ENCODE measurements at regions not wholly inside any gene's neighbourhood (a gene's known extent, or its start where the extent isn't known, plus 50 kb on each side); places are given as distances from the start of the nearest gene placed in this dataset.
"Not testable (repeated sequence)": the region's sequence is repeated elsewhere in the genome, so short reads cannot be mapped to it uniquely, and the experiment has no call there.

DNA sequence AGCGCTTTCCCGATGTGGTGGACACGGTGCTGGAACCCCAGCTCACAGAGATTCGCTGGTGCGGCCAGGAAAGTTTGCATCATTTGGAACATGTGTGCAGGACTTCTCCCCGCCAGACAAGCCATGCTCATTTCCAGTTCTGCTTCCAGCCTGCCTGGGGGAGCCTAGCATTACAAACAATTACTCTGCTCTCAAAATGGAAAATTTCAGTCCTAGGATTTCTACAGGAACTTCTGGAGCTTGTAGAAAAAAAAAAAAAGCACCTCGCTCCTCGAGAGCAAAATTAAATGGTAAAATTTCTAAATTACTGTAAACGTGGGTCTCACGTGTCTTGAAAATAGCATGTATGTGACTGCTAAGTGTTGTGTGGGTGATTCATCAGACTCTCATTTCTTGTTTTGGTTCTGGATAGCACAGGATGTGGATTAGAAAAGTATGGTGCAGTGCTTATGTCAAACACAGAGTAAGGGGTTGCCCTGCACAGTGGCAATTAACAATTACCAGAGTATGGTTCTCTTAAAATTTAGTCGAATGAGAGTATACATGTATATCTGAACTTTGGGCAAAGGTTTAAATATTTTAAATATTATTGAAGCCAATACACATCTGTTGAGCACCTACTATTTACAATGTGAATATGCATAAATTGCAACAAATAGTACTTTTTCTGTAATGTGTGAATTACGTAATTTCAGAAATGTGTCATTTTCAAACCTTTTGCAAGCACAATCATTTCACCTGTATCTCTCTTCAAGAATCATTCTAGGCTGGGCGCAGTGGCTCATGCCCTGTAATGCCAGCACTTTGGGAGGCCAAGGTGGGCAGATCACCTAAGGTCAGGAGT, 61.8 kb upstream of the PTGFRN start:
- ChIA-PET POLR2A (ENCODE audit: low non-redundant PET) (no interaction called here), CTCF (interaction anchor here (0.7 kb wide), 1 partner anchor 26 kb away, joined by 4 read pairs; no protein-coding TSS in a partner anchor)
- no peak overlapping the region for H3K27ac ChIP-seq
- DNase-seq (ENCODE audit: low spot score): no peak
- no peak for TF ChIP-seq CTCF (conservative IDR thresholded peaks at IDR 0.05; ENCODE audit: low read depth)

- ChIA-PET CTCF (interaction anchor here (0.6 kb wide), 1 partner anchor 27 kb away, joined by 3 read pairs; no protein-coding TSS in a partner anchor), POLR2A (ENCODE audit: low non-redundant PET) (no interaction called here)
- H3K27ac ChIP-seq: no peak overlapping the region
- DNase-seq (ENCODE audit: low spot score): no peak
- TF ChIP-seq CTCF (conservative IDR thresholded peaks at IDR 0.05; ENCODE audit: low read depth): no peak
Observed at GRCh38 chr1:116850436-116850835, 59.3 kb upstream of the PTGFRN start.

DNA sequence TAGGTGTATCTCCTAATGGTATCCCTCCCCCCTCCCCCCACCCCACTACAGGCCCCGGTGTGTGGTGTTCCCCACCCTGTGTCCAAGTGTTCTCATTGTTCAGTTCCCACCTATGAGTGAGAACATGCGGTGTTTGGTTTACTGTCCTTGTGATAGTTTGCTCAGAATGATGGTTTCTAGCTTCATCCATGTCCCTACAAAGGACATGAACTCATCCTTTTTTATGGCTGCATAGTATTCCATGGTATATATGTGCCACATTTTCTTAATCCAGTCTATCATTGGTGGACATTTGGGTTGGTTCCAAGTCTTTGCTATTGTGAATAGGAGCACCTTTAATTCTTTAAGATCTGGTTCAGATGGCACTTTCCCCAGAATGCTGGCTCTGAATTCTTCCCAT, 58.5 kb upstream of the PTGFRN start:
- POLR2A ChIA-PET (ENCODE audit: low non-redundant PET); H3K27ac ChIP-seq; DNase-seq (ENCODE audit: low spot score); CTCF ChIA-PET: not testable (repeated sequence)

GRCh38 chr1:116851846-116852245, 57.9 kb upstream of the PTGFRN start:
- H3K27ac ChIP-seq: no peak overlapping the region
- CTCF ChIA-PET: no interaction called here
- no peak for DNase-seq (ENCODE audit: low spot score)
- no peak for TF ChIP-seq CTCF (conservative IDR thresholded peaks at IDR 0.05; ENCODE audit: low read depth)
- POLR2A ChIA-PET (ENCODE audit: low non-redundant PET): no interaction called here

- DNase-seq (ENCODE audit: low spot score): no peak
- POLR2A ChIA-PET (ENCODE audit: low non-redundant PET): no interaction called here
- no peak for TF ChIP-seq CTCF (conservative IDR thresholded peaks at IDR 0.05; ENCODE audit: low read depth)
Observed at GRCh38 chr1:116852367-116852766, 57.3 kb upstream of the PTGFRN start.

DNA sequence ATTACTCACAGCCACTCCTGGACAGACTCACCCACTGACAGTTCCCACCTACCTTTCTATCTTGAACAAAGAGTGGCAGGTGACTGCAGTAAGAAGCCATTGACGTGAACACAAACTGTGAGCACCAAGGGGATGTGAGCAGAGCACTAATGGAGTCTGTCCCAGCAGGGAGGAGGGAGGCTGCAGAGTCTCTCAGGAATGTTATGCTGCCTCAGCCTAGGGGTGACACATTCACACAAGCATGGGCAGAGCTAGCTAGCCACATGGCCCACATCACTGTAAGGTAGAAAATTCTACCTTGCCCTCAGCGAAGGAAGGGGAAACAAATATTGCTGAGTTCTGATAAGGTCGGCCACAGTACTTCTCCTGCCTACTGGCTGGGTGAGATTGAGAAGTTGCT, 56.8 kb upstream of the PTGFRN start:
- H3K27ac ChIP-seq: no peak overlapping the region
- TF ChIP-seq CTCF (conservative IDR thresholded peaks at IDR 0.05; ENCODE audit: low read depth): no peak
- DNase-seq (ENCODE audit: low spot score): no peak
- ChIA-PET POLR2A (ENCODE audit: low non-redundant PET) (no interaction called here), CTCF (interaction anchor here (0.5 to 1.3 kb wide), 2 partner anchors 128 to 278 kb away, joined by 3 to 5 read pairs; no protein-coding TSS in a partner anchor)

More at GRCh38 chr1:116852367-116852766, 57.3 kb upstream of the PTGFRN start:
- no peak overlapping the region for H3K27ac ChIP-seq
- CTCF ChIA-PET: interaction anchor here (0.5 kb wide), 1 partner anchor 128 kb away, joined by 3 read pairs; no protein-coding TSS in a partner anchor
